ENCODE measurements at regions not wholly inside any gene's neighbourhood (a gene's known extent, or its start where the extent isn't known, plus 50 kb on each side); places are given as distances from the start of the nearest gene placed in this dataset.

- ATAC-seq, result no peak
- Histone ChIP-seq H3K4me1 (peaks cover 0 to 5% (median 0%) of the 10 kb centered on the region in 3 donors), H3K4me3 (no peak overlapping the region), H3K27ac (peak overlapping the region in 2 of 4 donors; percentile 19 to 42), H3K36me3 (no peaks in the 10 kb centered on the region), H3K27me3 (no peaks in the 10 kb centered on the region), H3K9me3 (no peaks in the 10 kb centered on the region)
- TF ChIP-seq EP300 (IDR thresholded peaks at IDR 0.05) (no peak), POLR2AphosphoS5 (IDR thresholded peaks at IDR 0.05) (no peak), POLR2A (IDR thresholded peaks at IDR 0.05) (no peak)
- TF ChIP-seq, protein P1, sequence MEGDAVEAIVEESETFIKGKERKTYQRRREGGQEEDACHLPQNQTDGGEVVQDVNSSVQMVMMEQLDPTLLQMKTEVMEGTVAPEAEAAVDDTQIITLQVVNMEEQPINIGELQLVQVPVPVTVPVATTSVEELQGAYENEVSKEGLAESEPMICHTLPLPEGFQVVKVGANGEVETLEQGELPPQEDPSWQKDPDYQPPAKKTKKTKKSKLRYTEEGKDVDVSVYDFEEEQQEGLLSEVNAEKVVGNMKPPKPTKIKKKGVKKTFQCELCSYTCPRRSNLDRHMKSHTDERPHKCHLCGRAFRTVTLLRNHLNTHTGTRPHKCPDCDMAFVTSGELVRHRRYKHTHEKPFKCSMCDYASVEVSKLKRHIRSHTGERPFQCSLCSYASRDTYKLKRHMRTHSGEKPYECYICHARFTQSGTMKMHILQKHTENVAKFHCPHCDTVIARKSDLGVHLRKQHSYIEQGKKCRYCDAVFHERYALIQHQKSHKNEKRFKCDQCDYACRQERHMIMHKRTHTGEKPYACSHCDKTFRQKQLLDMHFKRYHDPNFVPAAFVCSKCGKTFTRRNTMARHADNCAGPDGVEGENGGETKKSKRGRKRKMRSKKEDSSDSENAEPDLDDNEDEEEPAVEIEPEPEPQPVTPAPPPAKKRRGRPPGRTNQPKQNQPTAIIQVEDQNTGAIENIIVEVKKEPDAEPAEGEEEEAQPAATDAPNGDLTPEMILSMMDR (IDR thresholded peaks at IDR 0.05), result no peak
- 93% methylated on average over 3 to 5 of the region's 11 CpGs for WGBS, 2 donors (ENCODE audit: low coverage in 1 of 2)
Measured at GRCh38 chr19:33878910-33879810, 82.5 kb downstream of the KCTD15 start.

DNA sequence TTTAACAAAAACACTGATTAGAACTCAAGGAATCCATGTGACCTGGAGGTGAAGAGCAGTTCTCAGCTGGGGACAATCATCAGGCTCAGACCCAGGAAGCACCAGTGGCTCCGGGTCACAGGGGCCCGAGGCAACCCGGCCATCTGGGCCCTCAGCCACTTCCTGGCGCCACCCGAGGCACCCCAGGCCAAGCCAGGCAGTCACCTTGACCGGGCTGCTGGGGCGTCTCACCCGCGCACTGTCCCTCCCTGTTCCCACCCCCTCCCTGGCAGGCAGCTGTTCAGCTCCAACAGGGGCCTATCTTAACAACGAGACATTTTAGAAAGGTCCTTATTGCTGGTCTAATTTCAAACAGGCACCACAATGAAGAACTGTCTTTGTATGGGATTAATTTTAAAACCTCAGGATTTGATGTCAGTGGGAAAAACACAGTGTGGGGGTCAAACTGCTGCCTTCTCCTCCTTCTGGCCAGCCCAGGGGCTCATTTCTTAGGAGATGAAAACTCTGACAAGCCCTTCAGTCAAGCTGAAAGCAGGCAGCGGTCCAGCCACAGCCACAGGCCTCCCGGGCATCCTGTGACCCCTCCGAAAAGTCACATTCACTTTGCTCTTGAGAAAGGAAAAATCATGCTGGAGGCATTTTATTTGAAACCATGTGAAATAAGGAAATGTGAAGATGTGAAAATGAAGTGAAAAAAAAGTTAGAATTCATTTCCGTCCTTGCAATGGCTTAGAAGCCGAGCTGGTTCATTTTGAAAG is 83.3 kb downstream of the KCTD15 start:
- TF ChIP-seq POLR2AphosphoS5 (IDR thresholded peaks at IDR 0.05) (no peak), EP300 (IDR thresholded peaks at IDR 0.05) (no peak), POLR2A (IDR thresholded peaks at IDR 0.05) (no peak)
- TF ChIP-seq, protein P1 (IDR thresholded peaks at IDR 0.05), result no peak
- H3K27ac ChIP-seq, result peak overlapping the region in 3 of 4 donors; percentile 19 to 42 (median 37)
- ATAC-seq, result no peak

DNA sequence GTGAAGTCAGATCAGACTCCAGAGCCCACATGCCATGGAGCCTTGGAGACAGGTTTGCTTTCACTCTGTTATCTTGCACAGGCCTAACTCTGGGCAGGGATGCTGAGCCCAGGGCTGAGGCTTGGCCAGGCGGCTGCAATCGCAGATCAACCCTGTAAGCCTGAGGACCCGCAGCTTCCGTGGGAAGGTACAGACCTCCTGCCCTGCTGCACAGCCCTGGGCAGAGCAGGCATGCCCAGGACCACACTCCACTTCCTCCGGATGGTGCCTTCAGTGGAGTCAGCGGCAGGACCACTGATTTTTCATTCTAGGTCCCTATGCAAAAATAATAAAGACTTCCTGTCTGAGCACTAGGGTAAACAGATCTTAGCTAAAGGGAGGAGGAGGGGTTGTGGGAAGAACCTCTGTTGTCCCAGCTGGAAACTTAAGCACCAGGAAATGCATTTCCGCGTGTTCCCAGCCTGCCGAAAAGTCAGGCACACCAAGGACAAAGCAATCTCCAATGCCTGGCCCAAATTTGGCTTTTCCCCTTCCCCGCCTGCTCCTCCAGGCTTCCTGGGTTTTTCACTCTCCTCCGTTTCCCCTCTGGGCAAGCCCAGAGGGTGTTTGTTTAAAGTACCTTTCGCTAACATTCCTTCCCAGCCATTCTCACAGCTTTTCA is 87.3 kb downstream of the KCTD15 start:
- Histone ChIP-seq H3K36me3 (no peaks in the 10 kb centered on the region), H3K4me1 (peaks cover 0 to 11% (median 0%) of the 10 kb centered on the region in 3 donors), H3K4me3 (no peak overlapping the region), H3K27me3 (peaks cover 33% of the 10 kb centered on the region), H3K9me3 (no peaks in the 10 kb centered on the region), H3K27ac (peak overlapping the region in 1 of 4 donors; percentile 31)
- 0 to 2% methylated on average over 6 to 7 of the region's 12 CpGs for WGBS, 2 donors (ENCODE audit: low coverage in 1 of 2)
- peak; percentile 39 for ATAC-seq
- TF ChIP-seq POLR2AphosphoS5 (IDR thresholded peaks at IDR 0.05), result no peak
- TF ChIP-seq EP300 (IDR thresholded peaks at IDR 0.05), result no peak
- TF ChIP-seq POLR2A (IDR thresholded peaks at IDR 0.05), result no peak
- TF ChIP-seq, protein P1 (IDR thresholded peaks at IDR 0.05), result no peak

More for the DNA sequence above, 83.3 kb downstream of the KCTD15 start:
- H3K27me3 ChIP-seq, result peaks cover 4% of the 10 kb centered on the region
- H3K4me3 ChIP-seq, result no peak overlapping the region
- H3K4me1 ChIP-seq, result peaks cover 0 to 11% (median 0%) of the 10 kb centered on the region in 3 donors
- 59 to 78% methylated on average over 2 to 10 of the region's 15 CpGs for WGBS, 2 donors (ENCODE audit: low coverage in 1 of 2)
- H3K36me3 ChIP-seq, result no peaks in the 10 kb centered on the region
- H3K9me3 ChIP-seq, result no peaks in the 10 kb centered on the region

DNA sequence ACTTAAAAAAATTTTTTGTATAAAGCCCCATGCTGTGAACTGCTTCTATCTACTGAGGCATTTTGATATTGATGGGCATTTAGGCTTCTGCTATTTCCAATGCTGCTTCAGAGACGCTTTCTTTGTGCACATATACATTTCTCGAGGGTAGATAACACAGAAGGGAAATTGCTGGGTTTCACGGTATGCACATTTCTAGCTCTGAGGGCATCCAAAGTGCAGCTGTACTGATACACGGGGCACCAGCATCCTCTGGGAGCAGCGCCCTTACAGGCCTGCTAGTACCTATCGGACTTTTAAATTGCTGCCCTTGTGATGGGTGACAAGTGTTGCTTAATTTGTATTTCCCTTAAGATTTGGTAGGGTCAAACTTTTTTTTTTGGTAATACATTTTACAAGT is 88.6 kb downstream of the KCTD15 start:
- 61 to 73% methylated on average over 3 to 6 of the region's 6 CpGs for WGBS, 2 donors (ENCODE audit: low coverage in 1 of 2)
- Histone ChIP-seq H3K27me3 (peaks cover 33% of the 10 kb centered on the region), H3K4me3 (no peak overlapping the region)

More for the DNA sequence above, 88.6 kb downstream of the KCTD15 start:
- Histone ChIP-seq H3K27ac (no peak overlapping the region), H3K9me3 (no peaks in the 10 kb centered on the region), H3K4me1 (peaks cover 0 to 11% (median 0%) of the 10 kb centered on the region in 3 donors), H3K36me3 (no peaks in the 10 kb centered on the region)
- ATAC-seq, result no peak
- TF ChIP-seq, protein P1 (IDR thresholded peaks at IDR 0.05), result no peak
- TF ChIP-seq POLR2A (IDR thresholded peaks at IDR 0.05) (no peak), POLR2AphosphoS5 (IDR thresholded peaks at IDR 0.05) (no peak), EP300 (IDR thresholded peaks at IDR 0.05) (no peak)

All from gastroesophageal sphincter (tissue), 4 donors.